B cell (primary cell): ENCODE measurements at regions not wholly inside any gene's neighbourhood (a gene's known extent, or its start where the extent isn't known, plus 50 kb on each side); places are given as distances from the start of the nearest gene placed in this dataset.

ENCODE experiments used
- CTCF ChIP-seq: fragments of 200-600 bp; IDR thresholded peaks from one replicate; pipeline ENCODE4 v1.8.0; 2022; ENCODE audit warnings: antibody characterized with exemption, mild to moderate bottlenecking
- EZH2 ChIP-seq: IDR thresholded peaks from 2 replicates; pipeline ENCODE4 v1.6.1; 2012; ENCODE audit warnings: borderline replicate concordance, low read depth, mild to moderate bottlenecking, moderate library complexity, low read length; ENCODE audit not compliant: insufficient read depth, poor library complexity, severe bottlenecking

GRCh38 chr3:181660337-181660736 is 51.4 kb upstream of the SOX2 start:
- TF ChIP-seq CTCF (no peak), EZH2 (no peak)
